ENCODE measurements at regions not wholly inside any gene's neighbourhood (a gene's known extent, or its start where the extent isn't known, plus 50 kb on each side); places are given as distances from the start of the nearest gene placed in this dataset.

DNA sequence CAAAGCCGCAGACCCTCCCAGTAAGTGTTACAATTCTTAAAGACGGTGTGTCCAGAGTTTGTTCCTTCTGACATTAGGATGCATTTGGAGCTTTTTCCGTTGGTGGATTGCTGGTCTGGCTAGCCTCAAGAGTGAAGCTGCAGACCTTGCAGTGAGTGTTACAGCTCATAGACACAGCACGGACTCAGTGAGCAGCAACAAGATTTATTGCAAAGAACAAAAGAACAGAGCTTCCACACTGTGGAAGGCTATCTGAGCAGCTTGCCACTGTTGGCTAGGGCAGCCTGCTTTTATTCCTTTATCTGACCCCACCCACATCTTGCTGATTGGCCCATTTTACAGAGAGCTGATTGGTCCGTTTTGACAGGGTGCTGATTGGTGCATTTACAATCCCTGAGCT is 242.8 kb upstream of the SGCG start:
- Histone ChIP-seq H3K9me3 (ENCODE audit: control insufficient read depth, low read depth, low read length) (peaks cover 5% of the 10 kb centered on the region), H3K4me1 (ENCODE audit: control insufficient read depth, extremely low read depth, insufficient read depth, low read length) (no peaks in the 10 kb centered on the region), H3K27me3 (ENCODE audit: control insufficient read depth, extremely low read depth, insufficient read depth, low read length) (no peaks in the 10 kb centered on the region), H3K4me3 (ENCODE audit: control insufficient read depth in 2 of 3, extremely low read depth in 1 of 3, insufficient read depth in 2 of 3, low read depth in 1 of 3, low read length in 3 of 3) (no peak overlapping the region), H3K4me2 (ENCODE audit: control insufficient read depth, extremely low read depth, insufficient read depth, low read depth, low read length) (no peak overlapping the region), H3K27ac (ENCODE audit: control insufficient read depth, insufficient read depth, low read length) (no peak overlapping the region), H4K20me1 (ENCODE audit: control insufficient read depth, extremely low read depth, insufficient read depth, low read length) (no peaks in the 10 kb centered on the region), H3K9ac (ENCODE audit: control insufficient read depth, extremely low read depth, insufficient read depth, low read length) (no peak overlapping the region), H3K9me1 (ENCODE audit: control insufficient read depth, extremely low read depth, insufficient read depth, low read length) (no peaks in the 10 kb centered on the region), H3K79me2 (ENCODE audit: control insufficient read depth, insufficient read depth, low read length) (no peaks in the 10 kb centered on the region), H2AFZ (ENCODE audit: control insufficient read depth, low read length) (no peak overlapping the region), H3K36me3 (ENCODE audit: control insufficient read depth in 2 of 2, extremely low read depth in 1 of 2, insufficient read depth in 2 of 2, low read length in 2 of 2) (no peaks in the 10 kb centered on the region)
- no peak for TF ChIP-seq EZH2 (IDR thresholded peaks at IDR 0.05; ENCODE audit: low read length)
- TF ChIP-seq, protein P1, sequence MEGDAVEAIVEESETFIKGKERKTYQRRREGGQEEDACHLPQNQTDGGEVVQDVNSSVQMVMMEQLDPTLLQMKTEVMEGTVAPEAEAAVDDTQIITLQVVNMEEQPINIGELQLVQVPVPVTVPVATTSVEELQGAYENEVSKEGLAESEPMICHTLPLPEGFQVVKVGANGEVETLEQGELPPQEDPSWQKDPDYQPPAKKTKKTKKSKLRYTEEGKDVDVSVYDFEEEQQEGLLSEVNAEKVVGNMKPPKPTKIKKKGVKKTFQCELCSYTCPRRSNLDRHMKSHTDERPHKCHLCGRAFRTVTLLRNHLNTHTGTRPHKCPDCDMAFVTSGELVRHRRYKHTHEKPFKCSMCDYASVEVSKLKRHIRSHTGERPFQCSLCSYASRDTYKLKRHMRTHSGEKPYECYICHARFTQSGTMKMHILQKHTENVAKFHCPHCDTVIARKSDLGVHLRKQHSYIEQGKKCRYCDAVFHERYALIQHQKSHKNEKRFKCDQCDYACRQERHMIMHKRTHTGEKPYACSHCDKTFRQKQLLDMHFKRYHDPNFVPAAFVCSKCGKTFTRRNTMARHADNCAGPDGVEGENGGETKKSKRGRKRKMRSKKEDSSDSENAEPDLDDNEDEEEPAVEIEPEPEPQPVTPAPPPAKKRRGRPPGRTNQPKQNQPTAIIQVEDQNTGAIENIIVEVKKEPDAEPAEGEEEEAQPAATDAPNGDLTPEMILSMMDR (optimal IDR thresholded peaks at IDR 0.05 in 1 of 3, IDR thresholded peaks at IDR 0.05 in 1 of 3, conservative IDR thresholded peaks at IDR 0.05 in 1 of 3; ENCODE audit: extremely low read depth in 1 of 3, insufficient read depth in 2 of 3, low read length in 3 of 3): no peak
- dilution Hi-C loops (cut with MboI; ENCODE audit: extremely low pct_ligation_motif_present, low sequenced_read_pairs): no loop called here
- FAIRE-seq (no peak), DNase-seq (ENCODE audit: low read depth, low spot score) (no peak)

DNA sequence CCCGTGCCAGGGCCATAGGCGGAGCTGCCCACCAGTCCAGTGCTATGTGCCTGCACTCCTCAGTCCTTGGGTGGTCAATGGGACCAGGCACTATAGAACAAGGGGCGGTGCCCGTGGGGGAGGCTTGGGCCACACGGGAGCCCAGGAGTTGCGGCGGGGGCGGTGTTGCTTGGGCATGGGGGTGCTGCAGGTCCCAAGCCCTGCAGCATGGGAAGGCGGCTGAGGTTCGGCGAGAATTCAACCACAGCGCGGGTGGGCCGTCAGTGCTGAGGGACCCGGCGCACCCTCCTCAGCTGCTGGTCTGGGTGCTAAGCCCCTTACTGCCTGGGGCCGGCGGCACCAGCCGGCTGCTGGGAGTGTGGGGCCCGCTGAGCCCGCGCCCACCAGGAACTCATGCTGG is 242.2 kb upstream of the SGCG start:
- no peak overlapping the region for H3K4me3 ChIP-seq (ENCODE audit: control insufficient read depth in 2 of 3, extremely low read depth in 1 of 3, insufficient read depth in 2 of 3, low read depth in 1 of 3, low read length in 3 of 3)

More for the DNA sequence above, 242.2 kb upstream of the SGCG start:
- no peak overlapping the region for H2AFZ ChIP-seq (ENCODE audit: control insufficient read depth, low read length)
- dilution Hi-C loops (cut with MboI; ENCODE audit: extremely low pct_ligation_motif_present, low sequenced_read_pairs): no loop called here
- no peak overlapping the region for H3K27ac ChIP-seq (ENCODE audit: control insufficient read depth, insufficient read depth, low read length)
- H3K9me3 ChIP-seq (ENCODE audit: control insufficient read depth, low read depth, low read length): peaks cover 3% of the 10 kb centered on the region
- DNase-seq (ENCODE audit: low read depth, low spot score) (no peak), FAIRE-seq (no peak)
- H3K9me1 ChIP-seq (ENCODE audit: control insufficient read depth, extremely low read depth, insufficient read depth, low read length): no peaks in the 10 kb centered on the region
- no peaks in the 10 kb centered on the region for H3K79me2 ChIP-seq (ENCODE audit: control insufficient read depth, insufficient read depth, low read length)
- TF ChIP-seq, protein P1 (optimal IDR thresholded peaks at IDR 0.05 in 1 of 3, IDR thresholded peaks at IDR 0.05 in 1 of 3, conservative IDR thresholded peaks at IDR 0.05 in 1 of 3; ENCODE audit: extremely low read depth in 1 of 3, insufficient read depth in 2 of 3, low read length in 3 of 3): no peak
- no peak for TF ChIP-seq EZH2 (IDR thresholded peaks at IDR 0.05; ENCODE audit: low read length)
- H4K20me1 ChIP-seq (ENCODE audit: control insufficient read depth, extremely low read depth, insufficient read depth, low read length): no peaks in the 10 kb centered on the region
- no peaks in the 10 kb centered on the region for H3K27me3 ChIP-seq (ENCODE audit: control insufficient read depth, extremely low read depth, insufficient read depth, low read length)
- no peak overlapping the region for H3K9ac ChIP-seq (ENCODE audit: control insufficient read depth, extremely low read depth, insufficient read depth, low read length)
- no peak overlapping the region for H3K4me2 ChIP-seq (ENCODE audit: control insufficient read depth, extremely low read depth, insufficient read depth, low read depth, low read length)
- H3K36me3 ChIP-seq (ENCODE audit: control insufficient read depth in 2 of 2, extremely low read depth in 1 of 2, insufficient read depth in 2 of 2, low read length in 2 of 2): no peaks in the 10 kb centered on the region
- no peaks in the 10 kb centered on the region for H3K4me1 ChIP-seq (ENCODE audit: control insufficient read depth, extremely low read depth, insufficient read depth, low read length)

Data from keratinocyte (primary cell).